Left renal cortex interstitium (tissue), 4 donors: ENCODE measurements at regions not wholly inside any gene's neighbourhood (a gene's known extent, or its start where the extent isn't known, plus 50 kb on each side); places are given as distances from the start of the nearest gene placed in this dataset.
A peak's percentile ranks its signal among the peaks of the same experiment; 100 is the strongest.
"Not testable (repeated sequence)": the region's sequence is repeated elsewhere in the genome, so short reads cannot be mapped to it uniquely, and the experiment has no call there.

ENCODE experiments used
- DNase-seq, 4 donors: peaks; one replicate each; pipeline ENCODE4 v3.0.0-alpha.2; 2013; ENCODE audit warnings: low read depth in 4 of 4, low spot score in 2 of 4, missing footprints in 1 of 4

GRCh38 chr13:112171570-112171965, 104.6 kb downstream of the SOX1 start:
- DNase-seq = no peak

GRCh38 chr13:112172017-112172416, 105.1 kb downstream of the SOX1 start:
- DNase-seq = no peak

GRCh38 chr13:112172641-112173251, 105.8 kb downstream of the SOX1 start:
- no peak for DNase-seq

- DNase-seq = no peak
Measured at GRCh38 chr13:112174476-112175110, 107.6 kb downstream of the SOX1 start.

GRCh38 chr13:112175162-112176075, 108.5 kb downstream of the SOX1 start:
- no peak for DNase-seq

GRCh38 chr13:112176141-112177119, 109.5 kb downstream of the SOX1 start:
- DNase-seq = not testable (repeated sequence)

GRCh38 chr13:112177450-112178288, 110.7 kb downstream of the SOX1 start:
- DNase-seq = peak in 3 of 4 donors; percentile 24 to 51 (median 37)

GRCh38 chr13:112178769-112179168, 111.8 kb downstream of the SOX1 start:
- DNase-seq = no peak

- no peak for DNase-seq
Measured at GRCh38 chr13:112179421-112179820, 112.5 kb downstream of the SOX1 start.

GRCh38 chr13:112179995-112180394, 113.0 kb downstream of the SOX1 start:
- no peak for DNase-seq

- no peak for DNase-seq
Measured at GRCh38 chr13:112181336-112182067, 114.6 kb downstream of the SOX1 start.

GRCh38 chr13:112182251-112182650, 115.3 kb downstream of the SOX1 start:
- no peak for DNase-seq

GRCh38 chr13:112182846-112183531, 116.0 kb downstream of the SOX1 start:
- DNase-seq = no peak

GRCh38 chr13:112183532-112184090, 116.7 kb downstream of the SOX1 start:
- DNase-seq = no peak

- DNase-seq = no peak
Measured at GRCh38 chr13:112184261-112184660, 117.3 kb downstream of the SOX1 start.

- no peak for DNase-seq
Measured at GRCh38 chr13:112184851-112185371, 118.0 kb downstream of the SOX1 start.

GRCh38 chr13:112185466-112185865, 118.5 kb downstream of the SOX1 start:
- DNase-seq = no peak

GRCh38 chr13:112186091-112186490, 119.1 kb downstream of the SOX1 start:
- no peak for DNase-seq
